ENCODE measurements at regions not wholly inside any gene's neighbourhood (a gene's known extent, or its start where the extent isn't known, plus 50 kb on each side); places are given as distances from the start of the nearest gene placed in this dataset.

DNA sequence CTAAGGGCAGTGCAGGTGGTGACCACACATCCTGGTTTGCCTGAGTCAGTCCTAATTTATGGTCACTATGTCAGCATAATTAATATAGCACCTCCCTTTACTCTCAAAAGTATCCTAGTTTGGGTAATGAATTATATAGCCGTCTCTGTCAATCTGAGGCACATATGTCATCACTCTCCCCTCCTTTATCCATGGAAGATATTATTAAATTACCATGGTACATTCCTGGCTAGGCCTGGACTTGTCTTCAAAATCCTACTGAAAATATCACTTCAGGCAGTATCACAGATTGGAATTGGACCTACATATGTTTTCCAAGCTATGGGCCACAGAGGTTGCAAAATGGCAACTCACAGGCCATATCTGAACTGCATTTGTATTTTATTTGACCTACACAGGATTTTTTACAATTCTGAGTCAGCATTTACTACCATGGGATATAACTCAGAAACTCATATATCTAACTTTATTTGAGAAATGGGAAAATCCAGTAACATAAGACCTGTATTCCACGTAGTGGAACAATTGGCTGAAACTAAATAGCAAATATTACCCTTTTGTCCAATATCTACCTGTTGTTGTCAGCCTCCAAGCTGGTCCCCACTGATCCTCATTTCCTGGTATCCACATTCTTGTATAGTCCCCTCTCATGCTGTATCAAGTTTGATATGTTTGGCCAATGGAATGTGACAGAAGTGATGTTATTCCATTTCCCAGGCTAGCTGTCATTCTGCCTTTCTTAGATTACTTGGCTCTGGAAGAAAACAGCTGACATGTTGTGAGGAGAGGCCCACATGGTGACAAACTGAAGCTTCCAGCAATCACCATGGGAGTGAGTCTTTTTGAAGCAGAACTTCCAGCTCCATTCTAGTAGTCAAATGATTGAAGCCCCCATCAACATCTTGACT, 102.5 kb upstream of the MDM1 start:
- H3K23ac ChIP-seq (ENCODE audit: low read length), result no peak overlapping the region
- no peak overlapping the region for H2BK120ac ChIP-seq (ENCODE audit: low read depth, low read length)
- no peak overlapping the region for H2BK5ac ChIP-seq (ENCODE audit: low read length)
- no peak overlapping the region for H3K56ac ChIP-seq (ENCODE audit: low read length)
- H3K27ac ChIP-seq (ENCODE audit: low read depth, low read length), result no peak overlapping the region
- H2AK5ac ChIP-seq (ENCODE audit: low read length), result no peak overlapping the region
- H3K79me1 ChIP-seq (ENCODE audit: low read length), result no peaks in the 10 kb centered on the region
- no peak overlapping the region for H4K5ac ChIP-seq (ENCODE audit: low read length)
- no CpG with 5 or more reads among the region's 2 CpGs for WGBS (ENCODE audit: extremely low coverage, insufficient coverage, low lambda C conversion rate)
- H2BK15ac ChIP-seq (replicated peaks; ENCODE audit: low read depth), result no peak overlapping the region
- no peak overlapping the region for H3K18ac ChIP-seq (ENCODE audit: low read length)
- H4K8ac ChIP-seq (ENCODE audit: low read depth, low read length), result no peak overlapping the region
- no peak overlapping the region for H3K9ac ChIP-seq (ENCODE audit: low read length)
- no peak overlapping the region for H3K4me2 ChIP-seq (ENCODE audit: low read length)
- H3K36me3 ChIP-seq (ENCODE audit: control insufficient read depth, insufficient read depth, low read length), result no peaks in the 10 kb centered on the region
- no peak overlapping the region for H3K4ac ChIP-seq (ENCODE audit: low read depth, low read length)
- no peak overlapping the region for H3K4me3 ChIP-seq (ENCODE audit: low read length)
- DNase-seq, result no peak
- no peaks in the 10 kb centered on the region for H3K27me3 ChIP-seq (ENCODE audit: insufficient read depth, low read length, poor library complexity)
- H3K4me1 ChIP-seq (ENCODE audit: control insufficient read depth, low read depth, low read length), result peaks cover 5% of the 10 kb centered on the region
- no peaks in the 10 kb centered on the region for H3K79me2 ChIP-seq (ENCODE audit: control insufficient read depth, insufficient read depth, low read length)

DNA sequence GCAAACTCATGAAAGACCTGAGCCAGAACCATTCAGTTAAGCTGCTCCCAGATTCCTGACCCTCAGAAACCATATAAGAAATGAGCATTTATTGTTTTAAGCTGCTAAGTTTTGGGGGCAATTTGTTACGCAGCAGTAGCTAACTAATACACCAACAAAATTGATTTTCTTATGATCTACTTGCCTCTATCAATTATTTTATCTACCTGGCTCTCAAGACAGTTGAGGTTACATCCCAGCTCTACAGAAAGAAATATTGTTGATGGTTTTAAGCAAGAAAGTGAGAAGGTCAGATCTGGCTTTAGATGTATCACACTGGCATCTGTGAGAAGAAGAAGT, 103.1 kb upstream of the MDM1 start:
- Histone ChIP-seq H2BK5ac (ENCODE audit: low read length) (no peak overlapping the region), H3K27ac (ENCODE audit: low read depth, low read length) (no peak overlapping the region), H3K23ac (ENCODE audit: low read length) (no peak overlapping the region), H3K18ac (ENCODE audit: low read length) (no peak overlapping the region), H3K9ac (ENCODE audit: low read length) (no peak overlapping the region), H3K4me3 (ENCODE audit: low read length) (no peak overlapping the region), H3K4me2 (ENCODE audit: low read length) (no peak overlapping the region), H2BK120ac (ENCODE audit: low read depth, low read length) (no peak overlapping the region), H3K79me1 (ENCODE audit: low read length) (no peaks in the 10 kb centered on the region), H2BK15ac (replicated peaks; ENCODE audit: low read depth) (no peak overlapping the region), H2AK5ac (ENCODE audit: low read length) (no peak overlapping the region), H4K8ac (ENCODE audit: low read depth, low read length) (no peak overlapping the region), H3K36me3 (ENCODE audit: control insufficient read depth, insufficient read depth, low read length) (no peaks in the 10 kb centered on the region), H3K27me3 (ENCODE audit: insufficient read depth, low read length, poor library complexity) (no peaks in the 10 kb centered on the region), H3K4ac (ENCODE audit: low read depth, low read length) (no peak overlapping the region), H3K56ac (ENCODE audit: low read length) (no peak overlapping the region), H4K5ac (ENCODE audit: low read length) (no peak overlapping the region), H3K4me1 (ENCODE audit: control insufficient read depth, low read depth, low read length) (peaks cover 9% of the 10 kb centered on the region), H3K79me2 (ENCODE audit: control insufficient read depth, insufficient read depth, low read length) (no peaks in the 10 kb centered on the region)
- no peak for DNase-seq
- no CpG with 5 or more reads among the region's 1 CpG for WGBS (ENCODE audit: extremely low coverage, insufficient coverage, low lambda C conversion rate)

DNA sequence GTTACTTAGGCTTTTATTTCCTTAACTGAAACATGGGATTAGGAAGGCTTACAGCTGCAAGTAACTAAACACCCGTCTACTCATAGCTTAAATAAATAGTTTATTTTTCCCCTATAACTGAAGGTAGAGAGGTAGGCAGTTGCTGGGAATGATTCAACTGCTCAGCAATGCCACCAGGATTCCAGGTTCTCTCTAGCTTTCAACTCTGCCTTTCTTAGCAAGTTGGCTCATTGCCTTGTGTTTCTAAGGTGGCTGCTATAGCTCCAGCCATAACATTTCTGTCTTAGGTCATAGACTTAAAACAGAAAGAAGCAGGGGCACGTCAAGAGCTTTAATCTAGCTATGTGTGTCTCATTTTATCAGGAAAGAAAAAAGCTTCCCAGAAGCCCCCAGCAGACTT, 103.7 kb upstream of the MDM1 start:
- Histone ChIP-seq H3K79me2 (ENCODE audit: control insufficient read depth, insufficient read depth, low read length) (no peaks in the 10 kb centered on the region), H3K18ac (ENCODE audit: low read length) (no peak overlapping the region), H3K4me3 (ENCODE audit: low read length) (no peak overlapping the region), H3K56ac (ENCODE audit: low read length) (no peak overlapping the region), H3K27me3 (ENCODE audit: insufficient read depth, low read length, poor library complexity) (no peaks in the 10 kb centered on the region), H3K4ac (ENCODE audit: low read depth, low read length) (no peak overlapping the region), H3K4me1 (ENCODE audit: control insufficient read depth, low read depth, low read length) (peaks cover 9% of the 10 kb centered on the region), H4K5ac (ENCODE audit: low read length) (no peak overlapping the region), H3K27ac (ENCODE audit: low read depth, low read length) (no peak overlapping the region), H2BK120ac (ENCODE audit: low read depth, low read length) (no peak overlapping the region), H2BK15ac (replicated peaks; ENCODE audit: low read depth) (no peak overlapping the region), H3K79me1 (ENCODE audit: low read length) (no peaks in the 10 kb centered on the region), H3K23ac (ENCODE audit: low read length) (no peak overlapping the region), H3K4me2 (ENCODE audit: low read length) (no peak overlapping the region), H2BK5ac (ENCODE audit: low read length) (no peak overlapping the region), H2AK5ac (ENCODE audit: low read length) (no peak overlapping the region), H4K8ac (ENCODE audit: low read depth, low read length) (no peak overlapping the region), H3K36me3 (ENCODE audit: control insufficient read depth, insufficient read depth, low read length) (no peaks in the 10 kb centered on the region), H3K9ac (ENCODE audit: low read length) (no peak overlapping the region)
- no CpG with 5 or more reads among the region's 2 CpGs for WGBS (ENCODE audit: extremely low coverage, insufficient coverage, low lambda C conversion rate)
- no peak for DNase-seq

DNA sequence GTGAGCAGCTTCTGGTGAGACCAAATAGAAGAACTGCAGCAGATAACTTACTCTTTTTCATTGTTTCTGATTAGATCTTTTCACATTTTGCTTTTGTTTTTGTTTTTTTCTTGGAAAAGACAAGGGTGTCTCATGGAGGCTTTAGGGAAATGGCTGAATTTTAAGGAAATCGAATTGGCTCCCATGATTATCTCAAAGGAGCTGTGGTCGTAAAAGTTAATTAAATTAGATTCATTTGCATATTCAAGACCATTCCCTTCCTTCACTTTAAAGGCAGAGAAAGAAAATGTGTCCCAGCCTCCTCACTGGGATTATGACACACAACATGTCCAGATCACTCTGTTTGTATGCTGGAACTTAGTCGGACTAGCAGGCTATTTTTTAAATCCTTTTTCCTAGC, 106.4 kb upstream of the MDM1 start:
- Histone ChIP-seq H3K9ac (ENCODE audit: low read length) (peak overlapping the region; percentile 21), H3K23ac (ENCODE audit: low read length) (no peak overlapping the region), H2BK5ac (ENCODE audit: low read length) (no peak overlapping the region), H3K79me1 (ENCODE audit: low read length) (no peaks in the 10 kb centered on the region), H3K4me2 (ENCODE audit: low read length) (no peak overlapping the region), H2AK5ac (ENCODE audit: low read length) (no peak overlapping the region), H3K79me2 (ENCODE audit: control insufficient read depth, insufficient read depth, low read length) (no peaks in the 10 kb centered on the region), H3K4ac (ENCODE audit: low read depth, low read length) (no peak overlapping the region), H3K18ac (ENCODE audit: low read length) (peak overlapping the region; percentile 97), H3K4me1 (ENCODE audit: control insufficient read depth, low read depth, low read length) (peaks cover 9% of the 10 kb centered on the region), H3K27me3 (ENCODE audit: insufficient read depth, low read length, poor library complexity) (no peaks in the 10 kb centered on the region), H3K27ac (ENCODE audit: low read depth, low read length) (no peak overlapping the region), H2BK15ac (replicated peaks; ENCODE audit: low read depth) (peak overlapping the region; percentile 79), H3K4me3 (ENCODE audit: low read length) (no peak overlapping the region), H3K36me3 (ENCODE audit: control insufficient read depth, insufficient read depth, low read length) (no peaks in the 10 kb centered on the region), H4K5ac (ENCODE audit: low read length) (no peak overlapping the region), H2BK120ac (ENCODE audit: low read depth, low read length) (no peak overlapping the region), H4K8ac (ENCODE audit: low read depth, low read length) (no peak overlapping the region), H3K56ac (ENCODE audit: low read length) (peak overlapping the region; percentile 59)
- WGBS (ENCODE audit: extremely low coverage, insufficient coverage, low lambda C conversion rate), result no CpG with 5 or more reads among the region's 3 CpGs
- DNase-seq, result no peak

- H3K18ac ChIP-seq (ENCODE audit: low read length), result peak overlapping the region; percentile 70
- H3K4me2 ChIP-seq (ENCODE audit: low read length), result no peak overlapping the region
- no peak for DNase-seq
- no peak overlapping the region for H4K8ac ChIP-seq (ENCODE audit: low read depth, low read length)
- H3K9ac ChIP-seq (ENCODE audit: low read length), result no peak overlapping the region
- peak overlapping the region; percentile 28 for H2BK5ac ChIP-seq (ENCODE audit: low read length)
- H4K5ac ChIP-seq (ENCODE audit: low read length), result no peak overlapping the region
- H3K4ac ChIP-seq (ENCODE audit: low read depth, low read length), result no peak overlapping the region
- H3K79me2 ChIP-seq (ENCODE audit: control insufficient read depth, insufficient read depth, low read length), result no peaks in the 10 kb centered on the region
- H3K23ac ChIP-seq (ENCODE audit: low read length), result no peak overlapping the region
- H2BK15ac ChIP-seq (replicated peaks; ENCODE audit: low read depth), result peak overlapping the region; percentile 94
- no peaks in the 10 kb centered on the region for H3K79me1 ChIP-seq (ENCODE audit: low read length)
- no CpG with 5 or more reads among the region's 4 CpGs for WGBS (ENCODE audit: extremely low coverage, insufficient coverage, low lambda C conversion rate)
- H3K4me3 ChIP-seq (ENCODE audit: low read length), result no peak overlapping the region
- no peak overlapping the region for H2AK5ac ChIP-seq (ENCODE audit: low read length)
- H2BK120ac ChIP-seq (ENCODE audit: low read depth, low read length), result no peak overlapping the region
- H3K27me3 ChIP-seq (ENCODE audit: insufficient read depth, low read length, poor library complexity), result no peaks in the 10 kb centered on the region
- H3K56ac ChIP-seq (ENCODE audit: low read length), result peak overlapping the region; percentile 45
- no peak overlapping the region for H3K27ac ChIP-seq (ENCODE audit: low read depth, low read length)
- peaks cover 9% of the 10 kb centered on the region for H3K4me1 ChIP-seq (ENCODE audit: control insufficient read depth, low read depth, low read length)
- no peaks in the 10 kb centered on the region for H3K36me3 ChIP-seq (ENCODE audit: control insufficient read depth, insufficient read depth, low read length)
These were observed 107.3 kb upstream of the MDM1 start for GRCh38 chr12:68439368-68440045.

All from mesendoderm (in vitro differentiated cells).